ENCODE measurements at regions not wholly inside any gene's neighbourhood (a gene's known extent, or its start where the extent isn't known, plus 50 kb on each side); places are given as distances from the start of the nearest gene placed in this dataset.

- H3K27me3 ChIP-seq, result no peaks in the 10 kb centered on the region
- TF ChIP-seq CTCF (IDR thresholded peaks at IDR 0.05), result peak in 2 of 4 experiments; percentile 6 to 7
- no peak for TF ChIP-seq POLR2A (IDR thresholded peaks at IDR 0.05)
- H3K4me3 ChIP-seq, result no peak overlapping the region
- no peak overlapping the region for H3K27ac ChIP-seq
- intact Hi-C loops (cut with DNase I; ENCODE audit: low total_unique reads), result no loop called here
- H3K36me3 ChIP-seq, result no peaks in the 10 kb centered on the region
- peaks cover 0 to 3% of the 10 kb centered on the region in 2 donors for H3K9me3 ChIP-seq
- no peak for DNase-seq
- H3K4me1 ChIP-seq, result no peaks in the 10 kb centered on the region
These were observed 147.8 kb downstream of the TMEM18 start for GRCh38 chr2:529424-529823.

GRCh38 chr2:527581-527980, 149.6 kb downstream of the TMEM18 start:
- H3K4me1 ChIP-seq, result no peaks in the 10 kb centered on the region
- DNase-seq, result no peak
- peaks cover 0 to 3% of the 10 kb centered on the region in 2 donors for H3K9me3 ChIP-seq
- no peaks in the 10 kb centered on the region for H3K27me3 ChIP-seq
- intact Hi-C loops (cut with DNase I; ENCODE audit: low total_unique reads), result no loop called here
- TF ChIP-seq CTCF (IDR thresholded peaks at IDR 0.05) (no peak), POLR2A (IDR thresholded peaks at IDR 0.05) (no peak)
- no peak overlapping the region for H3K27ac ChIP-seq
- H3K36me3 ChIP-seq, result no peaks in the 10 kb centered on the region
- H3K4me3 ChIP-seq, result no peak overlapping the region

GRCh38 chr2:526918-527317, 150.3 kb downstream of the TMEM18 start:
- TF ChIP-seq POLR2A (IDR thresholded peaks at IDR 0.05), result no peak
- TF ChIP-seq CTCF (IDR thresholded peaks at IDR 0.05), result no peak
- H3K9me3 ChIP-seq, result no peaks in the 10 kb centered on the region
- no peaks in the 10 kb centered on the region for H3K27me3 ChIP-seq
- DNase-seq, result no peak
- no peaks in the 10 kb centered on the region for H3K36me3 ChIP-seq
- intact Hi-C loops (cut with DNase I; ENCODE audit: low total_unique reads), result no loop called here
- no peaks in the 10 kb centered on the region for H3K4me1 ChIP-seq
- H3K27ac ChIP-seq, result no peak overlapping the region
- no peak overlapping the region for H3K4me3 ChIP-seq

- intact Hi-C loops (cut with DNase I; ENCODE audit: low total_unique reads), result no loop called here
- Histone ChIP-seq H3K27ac (no peak overlapping the region), H3K4me1 (no peaks in the 10 kb centered on the region), H3K36me3 (no peaks in the 10 kb centered on the region), H3K9me3 (no peaks in the 10 kb centered on the region), H3K4me3 (no peak overlapping the region), H3K27me3 (no peaks in the 10 kb centered on the region)
- TF ChIP-seq CTCF (IDR thresholded peaks at IDR 0.05) (no peak), POLR2A (IDR thresholded peaks at IDR 0.05) (no peak)
- no peak for DNase-seq
These were observed 151.6 kb downstream of the TMEM18 start for GRCh38 chr2:525611-526010.

GRCh38 chr2:525021-525420, 152.2 kb downstream of the TMEM18 start:
- Histone ChIP-seq H3K4me1 (no peaks in the 10 kb centered on the region), H3K27me3 (no peaks in the 10 kb centered on the region), H3K4me3 (no peak overlapping the region), H3K36me3 (no peaks in the 10 kb centered on the region), H3K9me3 (no peaks in the 10 kb centered on the region), H3K27ac (no peak overlapping the region)
- intact Hi-C loops (cut with DNase I; ENCODE audit: low total_unique reads), result no loop called here
- no peak for DNase-seq
- no peak for TF ChIP-seq POLR2A (IDR thresholded peaks at IDR 0.05)
- no peak for TF ChIP-seq CTCF (IDR thresholded peaks at IDR 0.05)
